SK-N-MC (cell line): ENCODE measurements at regions not wholly inside any gene's neighbourhood (a gene's known extent, or its start where the extent isn't known, plus 50 kb on each side); places are given as distances from the start of the nearest gene placed in this dataset.

Experiments
- EZH2 ChIP-seq: fragments of 200-600 bp; sonication (generic); IDR thresholded peaks from one replicate; pipeline ENCODE4 v1.6.1; 2017; ENCODE audit warnings: antibody characterized with exemption
- FOXP2 ChIP-seq: optimal IDR thresholded peaks from 2 replicates; pipeline ENCODE3; 2011; ENCODE audit warnings: mild to moderate bottlenecking, moderate library complexity; ENCODE audit not compliant: insufficient read depth; ENCODE audit errors: extremely low read length, control extremely low read depth

GRCh38 chr12:22879203-22879602, 254.2 kb downstream of the ETNK1 start:
- TF ChIP-seq FOXP2 (no peak), EZH2 (no peak)
